Fibroblast of skin of back (primary cell): ENCODE measurements at regions not wholly inside any gene's neighbourhood (a gene's known extent, or its start where the extent isn't known, plus 50 kb on each side); places are given as distances from the start of the nearest gene placed in this dataset.
A peak's percentile ranks its signal among the peaks of the same experiment; 100 is the strongest.

Source experiments
- DNase-seq: peaks from one replicate; pipeline ENCODE4 v3.0.0-alpha.2; 2013

- DNase-seq, result peak; percentile 78
Observed at GRCh38 chr10:3229815-3230214, 57.2 kb upstream of the PITRM1 start.

- DNase-seq, result no peak
Observed at GRCh38 chr10:3228629-3228945, 56.0 kb upstream of the PITRM1 start.

GRCh38 chr10:3226960-3227744 is 54.6 kb upstream of the PITRM1 start:
- peak; percentile 98 for DNase-seq

GRCh38 chr10:3225561-3225960 is 53.0 kb upstream of the PITRM1 start:
- peak; percentile 95 for DNase-seq

- no peak for DNase-seq
Observed at GRCh38 chr10:3224241-3224640, 51.7 kb upstream of the PITRM1 start.

GRCh38 chr10:3222626-3223025 is 50.0 kb upstream of the PITRM1 start:
- peak; percentile 49 for DNase-seq
